Thoracic aorta (tissue), 2 donors: ENCODE measurements at regions not wholly inside any gene's neighbourhood (a gene's known extent, or its start where the extent isn't known, plus 50 kb on each side); places are given as distances from the start of the nearest gene placed in this dataset.
A peak's percentile ranks its signal among the peaks of the same experiment; 100 is the strongest.
"Not testable (repeated sequence)": the region's sequence is repeated elsewhere in the genome, so short reads cannot be mapped to it uniquely, and the experiment has no call there.

Experiments used
- ATAC-seq: fragments of 150-250 bp; one replicate; pipeline ENCODE4 v1.8.0; 2017; ENCODE audit warnings: low read depth; ENCODE audit not compliant: insufficient number of reproducible peaks, low FRiP score
- DNase-seq: peaks from one replicate; pipeline ENCODE4 v3.0.0-alpha.2; 2020; ENCODE audit warnings: low spot score
- H3K27ac ChIP-seq, 2 donors: fragments of 200-600 bp; sonication (generic); 1 replicate in 1 of 2; 2 replicates in 1 of 2; pipeline ENCODE4 v1.5.1; 2016; ENCODE audit warnings: mild to moderate bottlenecking in 2 of 2, moderate library complexity in 2 of 2
- H3K27me3 ChIP-seq: fragments of 200-600 bp; sonication (generic); replicated peaks from 2 replicates; pipeline ENCODE4 v1.6.0; 2016; ENCODE audit warnings: mild to moderate bottlenecking; ENCODE audit not compliant: insufficient read depth
- H3K36me3 ChIP-seq: fragments of 200-600 bp; sonication (generic); one replicate; pipeline ENCODE4 v1.5.1; 2016
- H3K4me1 ChIP-seq, 2 donors: fragments of 200-600 bp; sonication (generic); 1 replicate in 1 of 2; 2 replicates in 1 of 2; pipeline versions ENCODE4 v1.5.1 to v1.6.0; 2016; ENCODE audit warnings: low read depth in 2 of 2, mild to moderate bottlenecking in 1 of 2; ENCODE audit not compliant: control insufficient read depth in 1 of 2
- H3K4me3 ChIP-seq: fragments of 200-600 bp; sonication (generic); 2 replicates; pipeline ENCODE4 v1.5.1; 2016; ENCODE audit warnings: mild to moderate bottlenecking
- H3K9me3 ChIP-seq: fragments of 200-600 bp; sonication (generic); 2 replicates; pipeline ENCODE4 v1.5.1; 2016
- CTCF ChIP-seq: fragments of 200-600 bp; sonication (generic); IDR thresholded peaks from one replicate; pipeline ENCODE4 v1.5.1; 2019; ENCODE audit warnings: antibody characterized with exemption

GRCh38 chr1:100799548-100799947, 80.0 kb downstream of the VCAM1 start:
- Histone ChIP-seq H3K36me3 (no peaks in the 10 kb centered on the region), H3K4me1 (no peaks in the 10 kb centered on the region), H3K27me3 (no peaks in the 10 kb centered on the region), H3K9me3 (no peaks in the 10 kb centered on the region), H3K27ac (no peak overlapping the region), H3K4me3 (no peak overlapping the region)
- ATAC-seq (no peak), DNase-seq (no peak)
- TF ChIP-seq CTCF, result no peak

DNA sequence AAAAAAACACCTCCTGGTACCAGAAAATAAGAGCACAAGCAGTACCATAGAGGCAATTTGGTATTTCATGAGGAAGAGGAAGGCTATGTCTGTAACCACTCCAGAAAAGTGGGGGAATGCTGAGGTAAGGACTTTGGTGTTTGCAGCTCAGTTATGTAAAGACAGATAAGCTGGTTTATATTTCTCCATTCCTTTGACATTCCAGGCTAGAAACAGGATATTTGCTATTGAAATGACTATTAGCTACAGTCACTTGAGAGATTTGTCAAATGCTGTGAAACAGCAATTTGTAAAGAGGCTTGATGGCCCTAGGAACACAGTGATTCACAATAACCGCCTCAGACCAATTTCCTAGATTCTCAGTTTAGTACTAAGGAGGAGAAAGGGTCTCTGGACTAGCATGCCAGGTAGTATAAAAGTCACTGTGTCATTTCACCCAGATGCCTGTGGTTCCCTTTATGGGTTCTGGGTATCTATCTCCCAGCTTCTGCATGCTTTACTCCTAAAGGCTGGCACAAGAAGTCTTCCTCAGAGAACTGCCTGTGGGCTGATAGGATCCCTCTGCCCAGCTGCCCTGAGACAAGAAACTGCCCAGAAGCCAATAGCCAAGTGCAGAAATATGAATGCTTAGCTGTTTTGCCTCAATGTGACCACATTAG, 80.5 kb downstream of the VCAM1 start:
- no peak for TF ChIP-seq CTCF
- no peaks in the 10 kb centered on the region for H3K27me3 ChIP-seq
- H3K27ac ChIP-seq, result no peak overlapping the region
- no peaks in the 10 kb centered on the region for H3K9me3 ChIP-seq
- H3K4me3 ChIP-seq, result no peak overlapping the region
- ATAC-seq, result no peak
- no peaks in the 10 kb centered on the region for H3K4me1 ChIP-seq
- no peaks in the 10 kb centered on the region for H3K36me3 ChIP-seq
- no peak for DNase-seq

DNA sequence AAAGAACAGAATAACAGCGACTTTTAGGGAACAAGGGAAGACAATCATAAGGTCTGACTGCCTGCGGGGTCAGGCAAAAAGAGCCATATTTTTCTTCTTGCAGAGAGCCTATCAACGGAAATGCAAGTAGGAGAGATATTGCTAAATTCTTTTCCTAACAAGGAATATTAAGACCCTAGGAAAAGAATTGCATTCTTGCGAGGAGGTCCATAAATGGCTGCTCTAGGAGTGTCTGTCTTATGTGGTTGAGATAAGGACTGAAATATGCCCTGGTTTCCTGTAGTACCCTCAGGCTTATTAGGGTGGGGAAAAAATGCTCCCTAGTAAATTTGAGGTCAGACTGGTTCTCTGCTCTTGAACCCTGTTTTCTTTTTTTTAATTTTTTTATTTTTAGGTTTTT, 81.7 kb downstream of the VCAM1 start:
- not testable (repeated sequence) for H3K27me3 ChIP-seq, DNase-seq, H3K9me3 ChIP-seq, H3K4me3 ChIP-seq, H3K4me1 ChIP-seq, H3K36me3 ChIP-seq, ATAC-seq, H3K27ac ChIP-seq

DNA sequence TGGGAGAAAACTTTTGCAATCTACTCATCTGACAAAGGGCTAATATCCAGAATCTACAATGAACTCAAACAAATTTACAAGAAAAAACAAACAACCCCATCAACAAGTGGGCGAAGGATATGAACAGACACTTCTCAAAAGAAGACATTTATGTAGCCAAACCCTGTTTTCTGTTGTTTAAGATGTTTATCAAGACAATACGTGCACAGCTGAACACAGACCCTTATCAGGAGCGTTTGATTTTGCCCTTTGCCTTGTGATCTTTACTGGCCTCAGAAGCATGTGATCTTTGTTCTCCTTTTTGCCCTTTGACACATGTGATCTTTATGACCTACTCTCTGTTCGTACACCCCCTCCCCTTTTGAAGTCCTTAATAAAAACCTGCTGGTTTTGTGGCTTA, 83.7 kb downstream of the VCAM1 start:
- H3K27ac ChIP-seq, DNase-seq, H3K9me3 ChIP-seq, H3K4me1 ChIP-seq, H3K4me3 ChIP-seq, H3K27me3 ChIP-seq, H3K36me3 ChIP-seq, ATAC-seq: not testable (repeated sequence)

DNA sequence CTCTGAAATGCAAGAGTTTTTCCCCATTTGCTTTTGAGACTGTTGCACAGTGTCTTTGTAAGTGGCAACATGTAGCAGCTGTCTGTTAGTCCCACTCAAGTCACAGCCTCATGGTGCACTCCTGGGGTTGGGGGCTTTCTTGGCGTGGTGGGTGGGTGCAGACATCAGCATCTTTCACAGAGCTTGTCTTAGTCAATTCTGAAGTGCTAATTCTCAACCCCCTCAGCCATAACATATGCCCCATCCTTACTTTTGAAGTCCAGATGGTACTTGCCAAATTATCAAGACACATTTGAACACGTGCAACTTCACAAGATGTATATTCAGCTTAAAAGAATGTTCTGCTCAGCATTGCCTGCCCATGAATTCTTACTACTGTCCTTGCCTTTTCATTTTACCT, 87.1 kb downstream of the VCAM1 start:
- DNase-seq (no peak), ATAC-seq (no peak)
- H3K4me1 ChIP-seq, result peaks cover 7 to 13% of the 10 kb centered on the region in 2 donors
- no peak for TF ChIP-seq CTCF
- no peak overlapping the region for H3K27ac ChIP-seq
- no peaks in the 10 kb centered on the region for H3K36me3 ChIP-seq
- no peak overlapping the region for H3K4me3 ChIP-seq
- H3K27me3 ChIP-seq, result no peaks in the 10 kb centered on the region
- H3K9me3 ChIP-seq, result no peaks in the 10 kb centered on the region

DNA sequence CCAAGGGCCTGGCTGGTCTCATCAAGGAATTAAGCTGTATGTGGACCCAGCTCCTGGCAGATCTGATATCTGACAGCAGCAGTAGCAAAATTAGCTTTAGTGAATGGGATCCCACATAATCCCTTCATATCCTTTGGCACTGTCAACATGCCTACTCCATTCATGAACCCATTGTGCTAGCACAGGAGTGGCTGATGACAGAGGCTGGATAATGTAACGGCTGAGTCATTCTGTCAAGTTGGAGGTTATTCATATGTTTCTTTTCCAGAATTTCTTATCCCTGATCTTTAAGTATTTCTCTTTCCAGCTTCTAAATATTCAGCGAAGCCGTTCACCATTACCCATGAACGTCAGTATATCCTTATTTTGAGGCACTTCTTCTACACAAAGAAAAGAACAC, 84.3 kb downstream of the EXTL2 start:
- no peaks in the 10 kb centered on the region for H3K27me3 ChIP-seq
- DNase-seq (no peak), ATAC-seq (no peak)
- H3K4me3 ChIP-seq, result no peak overlapping the region
- TF ChIP-seq CTCF, result no peak
- peaks cover 7 to 13% of the 10 kb centered on the region in 2 donors for H3K4me1 ChIP-seq
- no peaks in the 10 kb centered on the region for H3K36me3 ChIP-seq
- peak overlapping the region in 1 of 2 donors; percentile 41 for H3K27ac ChIP-seq
- no peaks in the 10 kb centered on the region for H3K9me3 ChIP-seq
